NB4 (cell line): ENCODE measurements at regions not wholly inside any gene's neighbourhood (a gene's known extent, or its start where the extent isn't known, plus 50 kb on each side); places are given as distances from the start of the nearest gene placed in this dataset.

Experiments used
- MYC ChIP-seq: IDR thresholded peaks from 2 replicates; pipeline ENCODE4 v1.6.1; 2011; ENCODE audit warnings: low read depth, low read length
- POLR2A ChIP-seq: IDR thresholded peaks from 2 replicates; pipeline ENCODE4 v1.6.1; 2011; ENCODE audit warnings: mild to moderate bottlenecking; ENCODE audit not compliant: insufficient read length; ENCODE audit errors: extremely low read depth
- TF ChIP-seq, protein P1 (sequence below): IDR thresholded peaks from one replicate; pipeline ENCODE4 v1.5.1; 2012; ENCODE audit warnings: low read depth, low read length
- TF ChIP-seq, protein P2 (sequence below): IDR thresholded peaks from 2 replicates; pipeline ENCODE4 v1.6.1; 2011; ENCODE audit warnings: low read depth, low read length

DNA sequence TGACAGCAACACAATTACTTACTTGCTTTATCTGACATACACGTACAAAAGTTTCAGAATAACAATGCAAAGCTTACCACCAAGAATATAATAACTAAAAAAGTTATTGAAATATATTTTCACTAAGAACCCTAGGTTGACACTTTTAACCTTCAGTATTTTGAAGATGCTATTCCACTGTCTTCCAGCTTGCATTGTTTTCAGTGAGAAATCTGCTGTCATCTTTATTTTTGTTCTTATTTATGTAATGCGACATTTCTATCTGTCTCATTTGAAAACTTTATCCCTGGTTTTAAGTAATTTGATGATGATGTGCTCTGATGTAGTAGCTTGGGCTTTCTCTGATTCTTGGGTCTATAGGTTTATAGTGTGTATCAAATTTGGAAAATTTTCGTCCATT is 165.0 kb upstream of the SMIM21 start:
- TF ChIP-seq, protein P1, sequence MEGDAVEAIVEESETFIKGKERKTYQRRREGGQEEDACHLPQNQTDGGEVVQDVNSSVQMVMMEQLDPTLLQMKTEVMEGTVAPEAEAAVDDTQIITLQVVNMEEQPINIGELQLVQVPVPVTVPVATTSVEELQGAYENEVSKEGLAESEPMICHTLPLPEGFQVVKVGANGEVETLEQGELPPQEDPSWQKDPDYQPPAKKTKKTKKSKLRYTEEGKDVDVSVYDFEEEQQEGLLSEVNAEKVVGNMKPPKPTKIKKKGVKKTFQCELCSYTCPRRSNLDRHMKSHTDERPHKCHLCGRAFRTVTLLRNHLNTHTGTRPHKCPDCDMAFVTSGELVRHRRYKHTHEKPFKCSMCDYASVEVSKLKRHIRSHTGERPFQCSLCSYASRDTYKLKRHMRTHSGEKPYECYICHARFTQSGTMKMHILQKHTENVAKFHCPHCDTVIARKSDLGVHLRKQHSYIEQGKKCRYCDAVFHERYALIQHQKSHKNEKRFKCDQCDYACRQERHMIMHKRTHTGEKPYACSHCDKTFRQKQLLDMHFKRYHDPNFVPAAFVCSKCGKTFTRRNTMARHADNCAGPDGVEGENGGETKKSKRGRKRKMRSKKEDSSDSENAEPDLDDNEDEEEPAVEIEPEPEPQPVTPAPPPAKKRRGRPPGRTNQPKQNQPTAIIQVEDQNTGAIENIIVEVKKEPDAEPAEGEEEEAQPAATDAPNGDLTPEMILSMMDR, result no peak
- TF ChIP-seq POLR2A (no peak), MYC (no peak)
- TF ChIP-seq, protein P2, sequence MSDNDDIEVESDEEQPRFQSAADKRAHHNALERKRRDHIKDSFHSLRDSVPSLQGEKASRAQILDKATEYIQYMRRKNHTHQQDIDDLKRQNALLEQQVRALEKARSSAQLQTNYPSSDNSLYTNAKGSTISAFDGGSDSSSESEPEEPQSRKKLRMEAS, result no peak
